Smooth muscle cell (in vitro differentiated cells): ENCODE measurements at regions not wholly inside any gene's neighbourhood (a gene's known extent, or its start where the extent isn't known, plus 50 kb on each side); places are given as distances from the start of the nearest gene placed in this dataset.

Experiments used
- DNase-seq: peaks from one replicate; lab custom pipeline; 2025; ENCODE audit not compliant: unreplicated experiment; lab: John Stamatoyannopoulos, UW
- H2AFZ ChIP-seq: fragments of 200-600 bp; sonication (generic); 2 replicates; pipeline ENCODE4 v1.6.0; 2016; ENCODE audit warnings: antibody characterized with exemption, low read depth, mild to moderate bottlenecking
- H3F3A ChIP-seq: fragments of 200-600 bp; sonication (generic); 2 replicates; pipeline ENCODE4 v1.6.0; 2017; ENCODE audit warnings: antibody characterized with exemption, low read depth
- H3K27ac ChIP-seq: fragments of 200-600 bp; sonication (generic); 2 replicates; pipeline ENCODE4 v1.5.1; 2016; ENCODE audit warnings: low read depth, mild to moderate bottlenecking
- H3K27me3 ChIP-seq: fragments of 200-600 bp; sonication (generic); 2 replicates; pipeline ENCODE4 v1.6.1; 2016; ENCODE audit warnings: low read depth, mild to moderate bottlenecking
- H3K36me3 ChIP-seq: fragments of 200-600 bp; sonication (generic); 2 replicates; pipeline ENCODE4 v1.5.1; 2016; ENCODE audit warnings: low read depth
- H3K4me1 ChIP-seq: fragments of 200-600 bp; sonication (generic); 2 replicates; pipeline ENCODE4 v1.5.1; 2016; ENCODE audit warnings: low read depth
- H3K4me2 ChIP-seq: fragments of 200-600 bp; sonication (generic); 2 replicates; pipeline ENCODE4 v1.6.0; 2016; ENCODE audit warnings: mild to moderate bottlenecking
- H3K4me3 ChIP-seq: fragments of 200-600 bp; sonication (generic); 2 replicates; pipeline ENCODE4 v1.5.1; 2016; ENCODE audit warnings: mild to moderate bottlenecking
- H3K79me2 ChIP-seq: fragments of 200-600 bp; sonication (generic); 2 replicates; pipeline ENCODE4 v1.6.0; 2016; ENCODE audit warnings: low read depth, mild to moderate bottlenecking
- H3K9ac ChIP-seq: fragments of 200-600 bp; sonication (generic); 2 replicates; pipeline ENCODE4 v1.6.0; 2016; ENCODE audit warnings: low read depth
- H3K9me3 ChIP-seq: fragments of 200-600 bp; sonication (generic); replicated peaks from 2 replicates; pipeline ENCODE4 v1.5.1; 2016; ENCODE audit warnings: low read depth
- H4K20me1 ChIP-seq: fragments of 200-600 bp; sonication (generic); 2 replicates; pipeline ENCODE4 v1.6.0; 2016; ENCODE audit warnings: low read depth
- CTCF ChIP-seq: fragments of 200-600 bp; sonication (generic); IDR thresholded peaks from 2 replicates; pipeline ENCODE4 v1.5.1; 2017; ENCODE audit warnings: borderline replicate concordance, mild to moderate bottlenecking, antibody characterized with exemption; ENCODE audit not compliant: insufficient read depth, poor library complexity, severe bottlenecking
- WGBS: methylation state at CpG from one replicate; pipeline ENCODE4 v1.1.7; 2016; ENCODE audit warnings: low lambda C conversion rate; 5-methylcytosine and 5-hydroxymethylcytosine counted together

DNA sequence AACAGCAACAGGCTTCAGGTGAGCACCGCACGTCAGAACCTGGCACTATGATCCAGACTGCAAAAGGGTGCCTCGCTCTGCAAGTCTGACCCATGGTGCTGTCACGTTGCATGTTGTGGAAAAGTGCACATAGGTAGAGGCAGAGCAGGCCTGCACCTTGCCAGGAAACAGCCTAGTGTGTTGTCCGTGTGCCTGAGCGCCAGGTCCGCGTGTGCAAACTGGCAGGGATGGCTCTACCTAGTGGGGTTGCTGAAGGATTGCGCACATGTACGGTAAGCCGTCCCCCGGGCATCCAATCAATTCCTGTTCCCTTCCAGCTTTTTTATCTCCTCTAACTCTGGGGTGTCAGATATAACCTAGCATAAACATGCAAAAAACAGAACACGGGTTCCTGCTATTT is 219.5 kb downstream of the NXNL2 start:
- no peak for DNase-seq
- peak overlapping the region; percentile 55 for H3K4me2 ChIP-seq
- no peak overlapping the region for H3K9ac ChIP-seq
- peak overlapping the region; percentile 94 for H3K27ac ChIP-seq
- H3K79me2 ChIP-seq, result no peaks in the 10 kb centered on the region
- H3K4me3 ChIP-seq, result no peak overlapping the region
- TF ChIP-seq CTCF, result no peak
- H3K4me1 ChIP-seq, result peaks cover 28% of the 10 kb centered on the region
- no peaks in the 10 kb centered on the region for H3K36me3 ChIP-seq
- H3K27me3 ChIP-seq, result no peaks in the 10 kb centered on the region
- no peaks in the 10 kb centered on the region for H3K9me3 ChIP-seq
- no peaks in the 10 kb centered on the region for H4K20me1 ChIP-seq
- no peak overlapping the region for H2AFZ ChIP-seq
- peaks cover 44% of the 10 kb centered on the region for H3F3A ChIP-seq
- WGBS, result 85% methylated on average over 13 of the region's 13 CpGs

- Histone ChIP-seq H2AFZ (no peak overlapping the region), H3K27me3 (no peaks in the 10 kb centered on the region), H3K9me3 (no peaks in the 10 kb centered on the region), H3K4me3 (no peak overlapping the region), H3K9ac (peak overlapping the region; percentile 36), H3K36me3 (no peaks in the 10 kb centered on the region), H3K4me1 (peaks cover 27% of the 10 kb centered on the region), H3K4me2 (peak overlapping the region; percentile 55), H3K79me2 (no peaks in the 10 kb centered on the region), H4K20me1 (no peaks in the 10 kb centered on the region), H3K27ac (peak overlapping the region; percentile 94), H3F3A (peaks cover 41% of the 10 kb centered on the region)
- WGBS, result 21% methylated on average over 5 of the region's 5 CpGs
- TF ChIP-seq CTCF, result no peak
- DNase-seq, result no peak
Measured at GRCh38 chr9:88754886-88755285, 219.9 kb downstream of the NXNL2 start.

GRCh38 chr9:88757406-88758010 is 222.5 kb downstream of the NXNL2 start:
- H3K27ac ChIP-seq, result peak overlapping the region; percentile 94
- no peak overlapping the region for H2AFZ ChIP-seq
- no peak for TF ChIP-seq CTCF
- WGBS, result 80% methylated on average over 9 of the region's 9 CpGs
- H3F3A ChIP-seq, result peaks cover 35% of the 10 kb centered on the region
- peaks cover 25% of the 10 kb centered on the region for H3K4me1 ChIP-seq
- no peak overlapping the region for H3K4me3 ChIP-seq
- H3K4me2 ChIP-seq, result no peak overlapping the region
- H3K9ac ChIP-seq, result no peak overlapping the region
- no peaks in the 10 kb centered on the region for H4K20me1 ChIP-seq
- H3K36me3 ChIP-seq, result no peaks in the 10 kb centered on the region
- no peaks in the 10 kb centered on the region for H3K79me2 ChIP-seq
- no peaks in the 10 kb centered on the region for H3K9me3 ChIP-seq
- no peak for DNase-seq
- no peaks in the 10 kb centered on the region for H3K27me3 ChIP-seq

GRCh38 chr9:88759364-88759763 is 224.4 kb downstream of the NXNL2 start:
- Histone ChIP-seq H3K4me1 (peaks cover 28% of the 10 kb centered on the region), H2AFZ (peak overlapping the region; percentile 76), H3K79me2 (no peaks in the 10 kb centered on the region), H3K9me3 (no peaks in the 10 kb centered on the region), H3K27ac (peak overlapping the region; percentile 94), H3K9ac (no peak overlapping the region), H3K27me3 (no peaks in the 10 kb centered on the region), H4K20me1 (no peaks in the 10 kb centered on the region), H3K4me2 (peak overlapping the region; percentile 29), H3K4me3 (no peak overlapping the region), H3K36me3 (no peaks in the 10 kb centered on the region), H3F3A (peaks cover 27% of the 10 kb centered on the region)
- no peak for TF ChIP-seq CTCF
- 35% methylated on average over 5 of the region's 5 CpGs for WGBS
- DNase-seq, result no peak
